Keratinocyte (primary cell): ENCODE measurements at regions not wholly inside any gene's neighbourhood (a gene's known extent, or its start where the extent isn't known, plus 50 kb on each side); places are given as distances from the start of the nearest gene placed in this dataset.
A peak's percentile ranks its signal among the peaks of the same experiment; 100 is the strongest.
"Not testable (repeated sequence)": the region's sequence is repeated elsewhere in the genome, so short reads cannot be mapped to it uniquely, and the experiment has no call there.

Experiments used
- DNase-seq: peaks from one replicate; pipeline ENCODE4 v3.0.0-alpha.2; 2011; ENCODE audit warnings: low read depth, missing footprints, low spot score
- FAIRE-seq: peaks from 2 replicates; lab custom pipeline; 2011; peaks lifted over from hg19 to GRCh38; lab: Jason Lieb, UNC
- H2AFZ ChIP-seq: 2 replicates; pipeline ENCODE4 v1.6.0; 2012; ENCODE audit warnings: low read length, control low read depth, inconsistent platforms; ENCODE audit not compliant: control insufficient read depth
- H3K27ac ChIP-seq: 2 replicates; pipeline ENCODE4 v1.5.1; 2011; ENCODE audit warnings: low read length; ENCODE audit not compliant: control insufficient read depth, insufficient read depth
- H3K27me3 ChIP-seq: 3 replicates; pipeline ENCODE4 v1.6.0; 2011; ENCODE audit warnings: low read length; ENCODE audit not compliant: control insufficient read depth, insufficient read depth; ENCODE audit errors: extremely low read depth
- H3K36me3 ChIP-seq, 2 experiments: 2 replicates in 1 of 2; 3 replicates in 1 of 2; pipeline ENCODE4 v1.5.1; 2011; ENCODE audit warnings: low read length in 2 of 2, mild to moderate bottlenecking in 1 of 2; ENCODE audit not compliant: control insufficient read depth in 2 of 2, insufficient read depth in 2 of 2; ENCODE audit errors: extremely low read depth in 1 of 2
- H3K4me1 ChIP-seq: 3 replicates; pipeline ENCODE4 v1.5.1; 2011; ENCODE audit warnings: low read length; ENCODE audit not compliant: control insufficient read depth, insufficient read depth; ENCODE audit errors: extremely low read depth
- H3K4me2 ChIP-seq: 3 replicates; pipeline ENCODE4 v1.6.0; 2011; ENCODE audit warnings: low read depth, low read length; ENCODE audit not compliant: control insufficient read depth, insufficient read depth; ENCODE audit errors: extremely low read depth
- H3K4me3 ChIP-seq, 3 experiments: fragments of 200-600 bp in 1 of 3; sonication (generic) in 1 of 3; 2 replicates in 2 of 3; 3 replicates in 1 of 3; pipeline ENCODE4 v1.5.1; 2011 to 2016; ENCODE audit warnings: low read length in 3 of 3, mild to moderate bottlenecking in 3 of 3, control low read depth in 2 of 3, inconsistent platforms in 1 of 3, low read depth in 1 of 3, mixed read lengths in 1 of 3, mixed run types in 1 of 3, moderate library complexity in 1 of 3; ENCODE audit not compliant: control insufficient read depth in 2 of 3, insufficient read depth in 2 of 3; ENCODE audit errors: extremely low read depth in 1 of 3
- H3K79me2 ChIP-seq: 2 replicates; pipeline ENCODE4 v1.6.0; 2012; ENCODE audit warnings: low read length; ENCODE audit not compliant: control insufficient read depth, insufficient read depth
- H3K9ac ChIP-seq: 3 replicates; pipeline ENCODE4 v1.6.0; 2011; ENCODE audit warnings: low read length; ENCODE audit not compliant: control insufficient read depth, insufficient read depth; ENCODE audit errors: extremely low read depth
- H3K9me1 ChIP-seq: 3 replicates; pipeline ENCODE4 v1.6.0; 2011; ENCODE audit warnings: low read length; ENCODE audit not compliant: control insufficient read depth, insufficient read depth; ENCODE audit errors: extremely low read depth
- H3K9me3 ChIP-seq: 2 replicates; pipeline ENCODE4 v1.5.1; 2012; ENCODE audit warnings: low read depth, low read length; ENCODE audit not compliant: control insufficient read depth
- H4K20me1 ChIP-seq: 3 replicates; pipeline ENCODE4 v1.6.0; 2011; ENCODE audit warnings: low read length; ENCODE audit not compliant: control insufficient read depth, insufficient read depth; ENCODE audit errors: extremely low read depth
- CTCF ChIP-seq, 3 experiments: IDR thresholded peaks in 1 of 3; conservative IDR thresholded peaks in 1 of 3; optimal IDR thresholded peaks in 1 of 3; 2 replicates in 2 of 3; 3 replicates in 1 of 3; pipeline versions ENCODE3 to v1.5.1; 2011; ENCODE audit warnings: low read length in 3 of 3, mild to moderate bottlenecking in 3 of 3, moderate library complexity in 2 of 3, control low read depth in 1 of 3, inconsistent platforms in 1 of 3; ENCODE audit not compliant: insufficient read depth in 2 of 3; ENCODE audit errors: extremely low read depth in 1 of 3
- EZH2 ChIP-seq: IDR thresholded peaks from one replicate; pipeline ENCODE4 v1.6.1; 2012; ENCODE audit warnings: inconsistent platforms, mild to moderate bottlenecking, low read length, moderate library complexity
- dilution Hi-C: fragments of 300-500 bp; cut with MboI; formaldehyde crosslinking; loops from one replicate; pipeline ENCODE4 v1.7.0; 2020; ENCODE audit warnings: low sequenced_read_pairs; ENCODE audit not compliant: extremely low pct_ligation_motif_present

- no peaks in the 10 kb centered on the region for H4K20me1 ChIP-seq
- no peaks in the 10 kb centered on the region for H3K36me3 ChIP-seq
- H3K4me2 ChIP-seq = peak overlapping the region; percentile 31
- H3K27ac ChIP-seq = no peak overlapping the region
- no peaks in the 10 kb centered on the region for H3K27me3 ChIP-seq
- no peak for DNase-seq
- H3K4me3 ChIP-seq = no peak overlapping the region
- no peaks in the 10 kb centered on the region for H3K9me3 ChIP-seq
- peak overlapping the region; percentile 49 for H2AFZ ChIP-seq
- no peaks in the 10 kb centered on the region for H3K9me1 ChIP-seq
- TF ChIP-seq CTCF (optimal IDR thresholded peaks at IDR 0.05 in 1 of 3, IDR thresholded peaks at IDR 0.05 in 1 of 3, conservative IDR thresholded peaks at IDR 0.05 in 1 of 3; ENCODE audit: extremely low read depth in 1 of 3, insufficient read depth in 2 of 3, low read length in 3 of 3) (no peak), EZH2 (no peak)
- H3K9ac ChIP-seq = no peak overlapping the region
- dilution Hi-C loops = no loop called here
- FAIRE-seq = peak; percentile 70
- no peaks in the 10 kb centered on the region for H3K79me2 ChIP-seq
- H3K4me1 ChIP-seq = peaks cover 11% of the 10 kb centered on the region
Measured at GRCh38 chr6:15887491-15888461, 224.9 kb upstream of the DTNBP1 start.

- no peaks in the 10 kb centered on the region for H3K79me2 ChIP-seq
- no peak overlapping the region for H3K4me2 ChIP-seq
- H3K9me1 ChIP-seq = no peaks in the 10 kb centered on the region
- no peaks in the 10 kb centered on the region for H4K20me1 ChIP-seq
- no peaks in the 10 kb centered on the region for H3K36me3 ChIP-seq
- TF ChIP-seq CTCF (optimal IDR thresholded peaks at IDR 0.05 in 1 of 3, IDR thresholded peaks at IDR 0.05 in 1 of 3, conservative IDR thresholded peaks at IDR 0.05 in 1 of 3; ENCODE audit: extremely low read depth in 1 of 3, insufficient read depth in 2 of 3, low read length in 3 of 3) = no peak
- no peak for TF ChIP-seq EZH2
- H3K9ac ChIP-seq = no peak overlapping the region
- FAIRE-seq (no peak), DNase-seq (no peak)
- no peak overlapping the region for H2AFZ ChIP-seq
- no peak overlapping the region for H3K27ac ChIP-seq
- H3K27me3 ChIP-seq = no peaks in the 10 kb centered on the region
- no peak overlapping the region for H3K4me3 ChIP-seq
- dilution Hi-C loops = no loop called here
- no peaks in the 10 kb centered on the region for H3K9me3 ChIP-seq
- H3K4me1 ChIP-seq = peaks cover 16% of the 10 kb centered on the region
Measured at GRCh38 chr6:15885624-15886023, 222.8 kb upstream of the DTNBP1 start.

GRCh38 chr6:15883593-15883992, 220.8 kb upstream of the DTNBP1 start:
- H2AFZ ChIP-seq, H3K4me2 ChIP-seq, H3K27ac ChIP-seq, H3K9me3 ChIP-seq, FAIRE-seq, DNase-seq, H3K36me3 ChIP-seq, H4K20me1 ChIP-seq, dilution Hi-C loops, H3K4me3 ChIP-seq, H3K79me2 ChIP-seq, H3K9me1 ChIP-seq, H3K9ac ChIP-seq, H3K27me3 ChIP-seq: not testable (repeated sequence)
- H3K4me1 ChIP-seq = peaks cover 24% of the 10 kb centered on the region
